ENCODE measurements at regions not wholly inside any gene's neighbourhood (a gene's known extent, or its start where the extent isn't known, plus 50 kb on each side); places are given as distances from the start of the nearest gene placed in this dataset.

GRCh38 chr1:172870901-172871606 lies 179.7 kb downstream of the TNFSF18 start:
- H3K18ac ChIP-seq (ENCODE audit: low read depth, low read length), result peak overlapping the region; percentile 9; the same call in 1 of the 2 replicates
- peak overlapping the region; percentile 5; the same call in 1 of the 3 replicates for H2BK15ac ChIP-seq (ENCODE audit: low read depth, low read length)
- no peak overlapping the region for H3K4me2 ChIP-seq (ENCODE audit: low read depth, low read length)
- no peak overlapping the region for H3K27ac ChIP-seq (ENCODE audit: insufficient read depth, low read length)
- H2AK5ac ChIP-seq (ENCODE audit: low read depth, low read length), result peak overlapping the region; percentile 20
- H3K9ac ChIP-seq (ENCODE audit: low read depth, low read length), result no peak overlapping the region
- peak overlapping the region; percentile 12 for H2BK5ac ChIP-seq (ENCODE audit: low read depth, low read length, poor library complexity, severe bottlenecking)
- POLR2A ChIA-PET (ENCODE audit: unreplicated experiment), result no interaction called here
- H3K56ac ChIP-seq (ENCODE audit: extremely low read depth, insufficient read depth, low read length), result no peak overlapping the region
- TF ChIP-seq USF2 (IDR thresholded peaks at IDR 0.05; ENCODE audit: low read depth, low read length) (no peak), FOS (IDR thresholded peaks at IDR 0.05; ENCODE audit: low read depth, low read length) (no peak), CTCF (conservative IDR thresholded peaks at IDR 0.05; ENCODE audit: low read depth, low read length) (no peak), MXI1 (IDR thresholded peaks at IDR 0.05; ENCODE audit: borderline replicate concordance, low read depth, low read length) (no peak), BHLHE40 (IDR thresholded peaks at IDR 0.05; ENCODE audit: low read depth, low read length) (no peak), SMC3 (IDR thresholded peaks at IDR 0.05; ENCODE audit: low read depth, low read length) (no peak), CEBPB (IDR thresholded peaks at IDR 0.05; ENCODE audit: low read depth, low read length) (no peak), CHD1 (IDR thresholded peaks at IDR 0.05; ENCODE audit: low read depth, low read length) (no peak), RFX5 (IDR thresholded peaks at IDR 0.05; ENCODE audit: low read depth, low read length) (no peak), NFE2L2 (IDR thresholded peaks at IDR 0.05; ENCODE audit: low read depth, low read length) (no peak), MAZ (IDR thresholded peaks at IDR 0.05; ENCODE audit: borderline replicate concordance, low read depth, low read length) (no peak), RCOR1 (IDR thresholded peaks at IDR 0.05; ENCODE audit: insufficient replicate concordance, low read length) (no peak), POLR2A (IDR thresholded peaks at IDR 0.05; ENCODE audit: low read depth, low read length) (no peak), RAD21 (IDR thresholded peaks at IDR 0.05; ENCODE audit: low read length) (no peak), ELK1 (IDR thresholded peaks at IDR 0.05; ENCODE audit: borderline replicate concordance, low read depth, low read length) (no peak), MAFK (IDR thresholded peaks at IDR 0.05; ENCODE audit: low read depth, low read length) (no peak)
- in situ Hi-C loops (cut with MboI; ENCODE audit: low sequenced_read_pairs), result no loop called here
- H3K27me3 ChIP-seq (ENCODE audit: control insufficient read depth, insufficient read depth, low read length), result no peaks in the 10 kb centered on the region
- peak overlapping the region; percentile 0 for H2AK9ac ChIP-seq (replicated peaks; ENCODE audit: low read depth, low read length, poor library complexity)
- CTCF ChIA-PET, result no interaction called here
- H4K20me1 ChIP-seq (ENCODE audit: insufficient read depth, low read length), result no peaks in the 10 kb centered on the region
- peak overlapping the region in 1 of 2 experiments; percentile 31; a peak in 1 of 4 replicates for H4K8ac ChIP-seq (ENCODE audit: low read depth in 2 of 2, low read length in 2 of 2)
- DNase-seq (peak; percentile 74), ATAC-seq (ENCODE audit: low read depth) (peak; percentile 79)
- dilution Hi-C loops (cut with HindIII; ENCODE audit: low sequenced_read_pairs, unreplicated experiment), result no loop called here
- H3K23ac ChIP-seq (ENCODE audit: low read depth, low read length), result no peak overlapping the region
- peak overlapping the region; percentile 1; the same call in 1 of the 2 replicates for H3K4ac ChIP-seq (ENCODE audit: low read depth, low read length)
- H3K36me3 ChIP-seq (ENCODE audit: control insufficient read depth, insufficient read depth, low read length), result no peaks in the 10 kb centered on the region
- H3K4me1 ChIP-seq (ENCODE audit: control insufficient read depth, insufficient read depth, low read length), result peaks cover 2% of the 10 kb centered on the region; the same call in 1 of the 2 replicates
- BruUV-seq (replicated peaks), result no TSS peak
- H2AFZ ChIP-seq (replicated peaks; ENCODE audit: low read length, poor library complexity), result no peak overlapping the region
- peak overlapping the region; percentile 27; the same call in 1 of the 2 replicates for H3K14ac ChIP-seq (replicated peaks; ENCODE audit: low read depth, low read length)
- peak overlapping the region; percentile 61 for H2BK20ac ChIP-seq (ENCODE audit: low read depth, low read length)
- peak overlapping the region; percentile 17 for H2BK120ac ChIP-seq (ENCODE audit: low read depth, low read length)
- H3K9me1 ChIP-seq (ENCODE audit: insufficient read depth, low read length), result no peaks in the 10 kb centered on the region; the same call in 1 of the 2 replicates
- no peaks in the 10 kb centered on the region for H3K9me3 ChIP-seq (ENCODE audit: control insufficient read depth, insufficient read depth, low read length)
- intact Hi-C loops (cut with micrococcal nuclease), result no loop called here
- H4K5ac ChIP-seq (ENCODE audit: low read depth, low read length), result no peak overlapping the region; the same call in 1 of the 2 replicates
- no peaks in the 10 kb centered on the region for H3K79me1 ChIP-seq (ENCODE audit: low read depth in 1 of 2, low read length in 2 of 2)
- H4K91ac ChIP-seq (ENCODE audit: insufficient read depth, low read depth, low read length), result no peak overlapping the region
- no peak overlapping the region for H3K4me3 ChIP-seq (ENCODE audit: insufficient read depth, low read depth, low read length)

Data from IMR-90 (cell line).